ENCODE measurements at regions not wholly inside any gene's neighbourhood (a gene's known extent, or its start where the extent isn't known, plus 50 kb on each side); places are given as distances from the start of the nearest gene placed in this dataset.
"Not testable (repeated sequence)": the region's sequence is repeated elsewhere in the genome, so short reads cannot be mapped to it uniquely, and the experiment has no call there.

DNA sequence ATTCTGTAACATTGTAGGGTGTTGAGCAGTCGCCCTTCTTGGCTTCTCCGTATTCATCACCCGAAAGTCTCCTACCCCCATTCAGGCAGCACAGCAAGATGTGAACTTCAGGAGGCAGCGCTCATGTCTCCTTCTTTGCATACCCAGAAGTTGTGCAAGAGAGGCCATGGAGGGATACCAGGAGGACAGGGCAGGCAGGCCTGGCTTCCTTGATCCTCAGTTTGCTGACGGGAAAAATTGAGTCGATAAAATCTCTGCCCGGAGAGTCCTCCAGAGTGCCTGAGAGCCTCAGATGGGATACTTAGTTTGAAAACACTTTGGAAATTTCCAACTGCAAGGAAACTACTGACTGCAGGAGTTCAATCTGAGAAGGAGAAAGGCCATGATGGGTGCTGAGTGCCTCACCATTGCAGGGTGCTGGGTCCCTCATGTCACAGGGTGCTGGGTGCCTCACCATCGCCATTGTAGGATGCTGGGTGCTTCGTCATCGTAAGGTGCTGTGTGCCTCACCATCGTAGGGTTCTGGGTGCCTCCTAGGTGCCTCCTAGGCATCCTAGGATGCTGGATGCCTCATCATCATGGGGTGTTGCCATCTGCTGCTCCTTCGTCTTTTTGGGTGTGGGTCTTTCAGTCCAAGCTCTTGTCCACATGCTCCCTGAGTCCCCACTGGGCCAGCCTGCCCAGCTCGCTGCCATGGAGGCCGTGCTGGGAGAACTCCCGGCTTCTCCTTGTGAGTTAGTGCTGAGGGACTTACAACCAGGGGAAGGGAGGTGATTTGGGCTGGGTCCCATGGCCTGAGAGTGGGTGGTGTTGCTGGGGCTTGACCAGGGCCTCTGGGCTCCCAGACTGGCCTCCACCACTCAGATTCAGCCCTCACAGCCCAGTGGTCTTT, 162.4 kb downstream of the DDX1 start:
- DNase-seq = no peak

DNA sequence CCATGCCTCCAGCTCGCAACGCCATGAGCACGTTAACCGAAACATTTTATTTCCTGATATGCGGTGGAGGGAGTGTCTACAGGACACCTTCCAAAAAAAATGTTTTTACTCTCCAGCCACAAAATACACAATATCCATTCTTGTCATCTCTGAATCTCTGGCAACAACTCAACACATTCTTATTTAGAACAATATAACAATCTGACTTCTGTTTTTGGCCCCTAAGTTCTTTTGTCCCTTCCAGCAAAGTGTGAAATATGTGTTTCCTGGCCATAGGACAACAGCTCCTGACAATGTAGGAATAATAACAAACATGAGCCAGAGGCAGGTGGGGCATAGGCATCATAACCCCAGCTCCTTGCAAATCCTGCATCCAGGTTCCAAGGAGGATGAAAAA, 163.0 kb downstream of the DDX1 start:
- no peak for DNase-seq

DNA sequence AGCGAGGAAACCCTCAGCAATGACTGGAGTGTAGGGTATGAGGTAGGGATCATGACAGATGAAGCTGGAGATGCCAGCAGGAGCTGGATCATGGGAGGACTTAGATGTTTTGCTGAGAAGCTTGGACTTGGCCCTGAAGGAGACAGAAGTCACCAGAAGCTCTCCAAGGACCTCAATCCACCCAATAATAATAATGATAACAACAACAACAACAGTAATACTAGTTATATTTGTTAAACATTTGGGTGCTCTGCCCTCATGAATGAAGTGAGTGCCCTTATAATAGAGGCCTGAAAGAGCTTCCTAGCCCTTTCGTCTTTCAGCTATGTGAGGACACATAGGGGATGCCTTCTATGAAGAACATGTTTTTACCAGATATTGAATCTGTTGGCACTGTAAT, 163.9 kb downstream of the DDX1 start:
- no peak for DNase-seq

DNA sequence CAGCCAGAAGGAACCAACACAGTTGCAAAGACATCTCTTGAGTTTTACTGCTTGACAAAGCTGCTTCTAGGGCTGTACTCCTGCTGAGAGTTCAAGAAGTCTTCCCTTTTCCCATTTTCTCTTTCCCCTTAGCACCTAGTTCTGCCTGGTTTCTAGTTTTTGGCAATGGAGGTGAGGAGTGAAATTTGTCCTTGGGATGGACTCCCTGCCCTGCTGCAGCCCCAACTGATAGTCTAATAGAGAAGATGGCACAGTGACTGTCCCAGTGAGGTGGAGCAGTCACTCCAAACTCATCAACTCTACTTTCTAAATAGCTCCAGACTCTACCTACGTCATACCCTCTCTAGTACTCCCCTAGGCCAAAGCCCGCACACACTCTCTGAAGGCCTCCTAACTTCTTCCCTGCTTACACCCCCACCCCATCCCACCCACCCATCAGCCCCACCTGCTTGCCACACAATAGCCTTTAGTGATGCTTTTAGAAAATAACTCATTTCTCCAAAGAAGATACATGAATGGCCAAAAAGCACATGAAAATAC, 164.4 kb downstream of the DDX1 start:
- DNase-seq = no peak

DNA sequence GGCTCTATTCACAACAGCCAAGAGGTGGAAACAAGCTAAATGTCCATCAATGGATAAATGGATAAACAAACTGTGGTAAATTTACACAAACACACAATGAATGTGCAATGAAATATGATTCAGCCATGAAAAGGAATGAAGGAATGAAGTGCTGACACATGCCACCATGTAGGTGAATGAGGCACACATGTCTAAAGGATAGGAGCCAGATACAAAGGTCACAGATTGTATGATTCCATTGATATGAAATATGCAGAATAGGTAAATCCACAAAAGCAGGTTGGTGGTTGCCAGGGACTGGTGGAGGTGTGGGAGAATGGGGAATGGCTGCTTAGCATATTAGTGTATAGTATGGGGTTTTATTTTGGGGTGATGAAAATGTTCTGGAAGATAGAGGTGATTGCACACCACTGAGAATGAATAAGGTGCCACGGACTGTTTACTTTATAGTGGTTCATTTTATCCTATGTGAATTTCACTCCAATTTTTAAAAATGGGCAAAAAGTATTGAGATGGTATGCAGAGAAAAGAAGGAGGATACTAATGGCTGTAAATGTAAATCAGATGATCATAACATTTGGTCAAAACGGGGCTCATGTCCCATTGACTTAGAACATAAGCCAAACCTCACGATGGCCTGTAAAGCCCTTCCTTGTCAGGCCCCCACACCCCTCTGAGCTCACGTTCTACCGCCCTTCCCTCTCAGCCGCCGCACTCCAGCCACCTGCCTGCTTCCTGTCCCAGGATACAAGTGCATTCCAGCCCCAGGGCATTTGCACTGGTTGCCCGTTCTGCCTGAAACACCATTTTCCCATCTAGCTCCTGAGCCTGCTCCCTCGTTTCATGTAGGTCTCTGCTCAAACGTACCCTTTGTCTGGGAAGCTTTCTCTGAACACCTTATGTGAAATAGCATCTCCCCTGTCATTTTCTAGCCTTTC, 165.5 kb downstream of the DDX1 start:
- DNase-seq = no peak

DNA sequence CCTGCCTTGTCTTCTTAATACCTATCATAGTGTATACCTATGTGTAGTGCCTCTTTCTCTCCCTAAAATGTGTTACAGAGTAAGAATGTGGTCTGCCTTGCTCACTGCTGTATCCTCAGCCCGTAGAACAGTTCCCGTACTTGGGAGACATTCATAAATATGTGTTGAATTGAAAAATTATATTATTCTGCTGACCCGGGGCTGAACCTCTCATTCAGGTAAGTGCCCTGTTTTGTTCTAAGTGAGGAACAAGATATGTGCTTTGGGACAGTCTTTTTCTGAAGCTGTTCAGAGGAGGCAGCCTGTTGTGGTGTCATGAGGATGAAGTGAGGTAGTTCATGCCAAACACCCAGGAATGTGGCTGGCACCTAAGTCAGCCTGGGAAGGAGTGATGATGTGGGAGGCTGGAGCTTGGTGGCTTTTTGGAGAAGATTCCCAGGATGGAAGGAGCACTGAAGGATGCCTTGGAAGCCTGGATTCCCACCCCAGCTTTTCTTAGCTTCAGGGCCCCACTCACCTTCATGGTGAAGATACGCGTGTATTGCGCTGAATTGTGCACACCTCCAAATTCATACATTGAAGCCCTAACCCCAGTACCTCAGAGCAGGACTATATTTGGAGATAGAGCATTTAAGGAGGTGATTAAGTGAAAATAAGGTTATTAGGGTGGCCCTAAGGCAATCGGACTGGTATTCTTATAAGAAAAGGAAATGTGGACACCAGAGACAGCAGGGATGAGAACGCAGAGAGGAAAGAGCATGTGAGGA, 166.3 kb downstream of the DDX1 start:
- no peak for DNase-seq

DNA sequence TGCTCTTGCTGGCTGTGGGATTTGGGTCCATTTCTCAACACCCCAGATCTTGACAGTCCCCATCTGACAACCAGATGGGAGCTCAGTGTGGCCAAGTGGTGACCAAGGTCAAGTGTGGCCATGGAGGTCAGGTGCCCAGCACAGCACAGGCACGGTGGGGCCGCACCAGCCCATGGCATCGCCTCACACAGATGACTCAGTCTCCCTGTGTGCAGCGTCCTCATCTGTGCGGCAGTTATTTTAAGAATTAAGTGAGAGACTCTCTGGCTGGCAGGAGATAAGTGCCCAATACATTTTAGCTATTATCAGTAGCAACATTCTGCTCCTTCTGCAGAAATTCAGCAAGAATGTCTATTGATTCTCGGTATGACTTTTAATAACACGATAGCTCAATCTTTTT, 167.2 kb downstream of the DDX1 start:
- DNase-seq = no peak

DNA sequence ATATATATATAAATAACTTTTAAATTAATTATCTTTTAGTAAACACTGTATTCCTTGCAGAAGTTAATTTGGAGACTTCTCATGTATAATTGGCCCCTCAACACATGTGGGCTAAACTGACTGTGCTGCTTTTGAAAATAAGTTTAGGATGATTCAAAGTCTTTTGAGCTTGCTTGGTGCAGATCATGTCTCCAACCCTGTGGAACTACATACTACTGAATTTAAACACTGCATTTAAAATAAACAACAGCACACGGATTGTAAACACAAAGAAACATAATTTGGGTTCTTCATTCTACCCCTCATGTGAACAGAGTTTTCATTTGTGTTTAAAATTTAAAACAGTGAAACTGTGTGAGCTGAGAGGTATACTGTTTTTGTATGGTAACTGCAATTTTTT, 167.7 kb downstream of the DDX1 start:
- no peak for DNase-seq

DNA sequence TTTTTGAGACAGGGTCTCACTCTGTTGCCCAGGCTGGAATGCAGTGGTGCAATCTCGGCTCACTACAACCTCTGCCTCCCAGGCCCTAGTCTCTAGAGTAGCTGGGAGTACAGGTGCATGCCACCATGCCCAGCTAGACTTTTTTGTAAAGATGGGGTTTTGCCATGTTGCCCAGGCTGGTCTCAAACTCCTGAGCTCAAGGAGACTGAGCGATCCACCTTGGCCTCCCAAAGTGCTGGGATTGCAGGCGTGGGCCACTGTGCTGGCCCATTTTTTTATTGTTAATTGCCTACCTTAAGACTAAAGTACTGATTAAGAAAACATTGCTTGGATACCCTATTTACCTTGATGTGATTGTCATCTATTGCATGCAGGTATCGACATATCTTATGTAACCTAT, 168.1 kb downstream of the DDX1 start:
- not testable (repeated sequence) for DNase-seq

DNA sequence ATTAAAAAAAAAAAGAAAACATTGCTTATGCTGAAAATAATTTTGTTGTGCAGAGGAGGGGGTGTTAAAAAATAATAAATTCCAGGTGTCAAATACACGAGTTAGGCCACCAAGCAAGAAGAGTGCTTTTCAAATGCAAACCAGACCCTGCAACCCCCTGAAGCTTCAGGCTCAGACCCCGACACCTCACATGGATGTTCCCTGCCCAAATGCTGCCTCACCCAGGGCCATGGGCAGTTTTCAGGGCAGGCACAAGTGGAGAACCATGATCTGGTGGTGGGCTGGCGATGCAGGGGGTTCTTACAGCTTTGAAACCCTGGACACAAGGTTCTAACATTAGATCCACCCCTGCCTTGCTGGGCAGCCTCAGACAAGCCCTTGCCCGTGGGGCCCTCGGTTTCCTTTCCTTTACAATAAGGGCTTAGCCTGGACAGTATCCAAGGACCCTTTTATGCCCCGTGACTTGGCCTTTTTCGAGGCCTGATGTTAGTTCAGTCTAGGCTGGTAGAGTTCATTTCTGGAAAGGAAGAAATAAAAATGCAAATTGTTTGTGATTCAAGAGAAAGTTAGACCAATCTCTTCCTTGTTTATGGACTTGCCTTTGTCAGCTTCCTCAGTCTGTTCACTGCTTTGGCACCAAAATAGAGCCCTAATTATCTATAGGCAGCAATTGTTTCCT, 168.7 kb downstream of the DDX1 start:
- no peak for DNase-seq

DNA sequence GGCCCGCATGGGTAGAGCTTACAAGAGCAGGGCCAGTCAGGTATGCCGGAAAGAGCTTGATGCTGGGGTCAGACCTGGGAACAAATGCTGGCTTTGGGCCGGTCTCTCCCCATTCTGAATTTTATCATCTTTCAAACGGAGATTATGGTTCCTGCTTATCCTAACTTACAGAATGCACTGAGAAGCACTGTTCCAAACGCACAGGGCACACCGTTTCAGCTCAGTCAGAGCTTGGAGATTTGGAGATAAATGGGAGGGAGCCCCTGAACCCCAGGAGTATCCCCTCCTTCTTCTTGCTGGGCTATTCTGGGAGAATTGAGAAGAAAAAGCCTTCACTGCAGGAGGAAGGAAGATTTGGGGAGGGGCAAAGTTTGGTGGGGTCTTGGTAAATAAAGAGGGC, 169.4 kb downstream of the DDX1 start:
- DNase-seq = no peak

DNA sequence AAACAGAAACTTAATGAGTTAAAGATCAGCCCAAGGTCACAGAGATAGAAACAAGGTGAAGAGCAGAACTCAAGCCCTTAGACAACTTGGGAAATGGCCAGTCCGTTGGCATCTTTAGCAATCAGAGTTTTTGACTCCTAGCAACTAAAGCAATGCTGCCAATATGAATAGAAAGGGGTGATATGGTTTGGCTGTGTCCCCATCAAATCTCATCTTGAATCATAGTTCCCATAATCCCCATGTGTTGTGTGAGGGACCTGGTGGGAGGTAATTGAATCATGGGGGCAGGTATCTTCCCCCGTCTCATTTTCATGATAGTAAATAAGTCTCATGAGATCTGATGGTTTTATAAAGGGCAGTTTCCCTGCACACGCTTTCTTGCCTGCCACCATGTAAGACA, 170.2 kb downstream of the DDX1 start:
- no peak for DNase-seq

DNA sequence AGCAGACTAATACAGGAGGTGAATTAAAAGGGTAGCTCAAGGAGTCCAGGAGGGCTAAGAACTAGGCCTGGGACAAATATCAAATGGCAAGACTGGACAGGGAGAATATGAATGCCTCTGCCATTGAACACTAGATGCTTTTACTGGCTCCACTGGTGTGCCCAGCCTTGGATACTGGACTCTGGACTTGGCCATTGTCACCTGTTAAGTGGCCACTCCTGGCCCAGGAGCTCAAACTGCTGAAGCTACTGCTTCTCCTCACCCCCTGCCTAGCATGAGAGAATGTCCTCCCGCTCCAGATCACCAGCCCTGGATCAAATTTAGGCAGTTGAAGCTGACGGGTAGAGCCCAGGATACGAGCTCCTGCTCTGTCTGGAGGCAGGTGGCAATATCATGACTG, 170.8 kb downstream of the DDX1 start:
- DNase-seq = no peak

DNA sequence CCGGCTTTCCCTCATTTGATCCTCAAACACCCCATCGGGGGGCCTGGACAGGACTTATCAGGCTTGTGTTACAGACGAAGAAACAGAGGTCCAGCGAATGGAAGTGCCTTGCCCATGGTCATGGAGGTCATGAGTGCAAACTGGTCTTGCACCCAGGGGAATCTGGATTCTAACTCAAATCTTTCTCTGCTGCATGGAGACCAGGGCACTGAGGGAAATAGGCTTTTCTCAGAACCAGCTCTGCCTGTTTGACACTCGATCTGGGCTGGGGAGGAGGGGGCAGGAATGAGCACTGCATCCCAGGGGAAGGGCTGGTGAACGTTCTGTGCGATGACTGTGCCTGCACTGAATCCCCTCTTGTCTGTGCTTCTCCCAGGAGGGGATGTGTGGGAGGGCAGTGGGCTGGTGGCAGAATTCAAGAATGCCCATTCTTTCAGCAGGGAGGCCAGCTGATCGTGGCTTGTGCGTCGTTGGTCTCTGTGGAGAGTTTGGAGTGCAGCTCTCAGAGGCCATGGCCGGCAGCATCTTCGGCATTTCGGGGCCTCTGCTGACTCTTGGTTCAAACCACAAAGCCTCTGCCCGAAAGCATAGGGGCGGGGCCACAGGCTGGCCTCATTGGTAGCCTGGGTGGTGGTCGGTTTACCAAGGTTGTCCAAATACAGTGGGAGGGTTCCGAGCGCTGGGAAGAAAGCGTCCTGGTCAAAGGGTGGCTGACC, 171.6 kb downstream of the DDX1 start:
- no peak for DNase-seq

DNA sequence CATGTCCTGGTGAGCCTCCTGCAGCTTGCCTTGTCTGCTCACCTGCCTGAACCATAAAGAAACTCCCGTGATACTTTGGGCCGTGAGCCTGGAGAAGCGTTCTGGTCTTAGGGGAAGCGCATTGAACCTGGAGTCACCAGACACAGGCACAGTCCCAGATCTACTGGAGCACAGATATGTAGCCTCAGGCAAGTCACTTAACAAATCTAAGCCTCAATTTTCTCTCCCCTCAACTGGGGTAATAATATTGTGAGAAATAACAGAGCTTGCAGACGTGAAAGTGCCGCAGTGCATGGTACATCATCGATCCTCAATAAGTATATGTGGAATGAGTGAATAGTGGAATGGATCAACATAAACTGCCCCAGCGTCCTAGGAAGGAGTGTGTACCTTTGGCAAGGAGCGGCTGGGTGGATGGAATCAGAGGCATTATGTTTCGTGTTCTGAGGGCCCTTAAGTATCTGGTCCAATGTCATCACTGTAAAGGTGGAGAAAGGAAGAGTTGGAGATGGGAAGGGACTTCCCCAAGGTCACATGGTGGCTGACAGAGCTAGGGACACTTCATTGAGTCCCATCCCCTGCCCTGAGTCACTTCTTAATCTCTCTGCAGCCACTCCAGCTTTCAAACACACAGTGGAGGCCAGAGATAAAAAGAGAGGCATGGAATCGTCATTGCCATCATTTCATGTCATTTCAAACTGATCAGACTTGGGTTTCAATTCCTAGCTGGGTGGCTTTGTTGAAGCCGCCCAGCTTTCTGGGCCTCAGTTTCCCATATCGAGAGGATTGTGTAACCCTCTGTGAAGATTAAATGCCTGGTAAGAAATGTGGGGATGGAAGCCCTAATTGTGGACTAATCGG, 172.4 kb downstream of the DDX1 start:
- no peak for DNase-seq

DNA sequence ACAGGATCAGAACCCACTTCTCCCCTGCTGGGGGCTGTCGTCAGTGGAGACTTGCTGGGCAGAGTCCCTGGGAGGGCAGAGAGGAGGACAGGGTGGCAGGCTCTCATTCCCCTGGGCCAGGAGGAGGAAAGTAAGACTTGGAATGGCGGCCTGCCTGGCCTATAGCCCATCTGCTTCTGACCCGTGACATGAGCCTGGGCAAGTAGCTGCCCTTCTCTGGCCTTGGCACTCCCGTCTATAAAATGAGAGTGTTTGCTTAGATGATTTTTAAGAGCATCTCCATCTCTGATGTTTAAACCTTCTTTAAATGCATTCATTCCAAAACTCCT, 173.0 kb downstream of the DDX1 start:
- no peak for DNase-seq

DNA sequence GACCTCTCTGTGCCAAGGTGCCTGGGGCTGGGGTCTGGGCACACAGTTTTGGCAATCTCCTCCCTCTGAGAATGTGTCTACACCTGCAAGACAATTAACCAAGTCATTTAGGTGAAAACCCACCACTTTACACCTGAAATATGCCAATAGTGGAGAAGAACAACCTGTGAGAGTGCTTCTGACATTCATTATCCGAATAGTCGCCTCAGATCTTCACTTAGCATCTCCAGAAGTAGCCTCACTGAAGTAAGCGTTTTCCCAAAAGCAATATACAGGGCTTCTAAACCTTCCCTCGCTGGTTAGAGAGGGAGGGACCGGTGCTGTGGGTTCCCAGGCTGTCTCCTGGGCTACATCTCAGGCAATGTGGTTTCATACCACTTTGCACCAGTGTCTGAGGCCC, 173.5 kb downstream of the DDX1 start:
- DNase-seq = no peak

DNA sequence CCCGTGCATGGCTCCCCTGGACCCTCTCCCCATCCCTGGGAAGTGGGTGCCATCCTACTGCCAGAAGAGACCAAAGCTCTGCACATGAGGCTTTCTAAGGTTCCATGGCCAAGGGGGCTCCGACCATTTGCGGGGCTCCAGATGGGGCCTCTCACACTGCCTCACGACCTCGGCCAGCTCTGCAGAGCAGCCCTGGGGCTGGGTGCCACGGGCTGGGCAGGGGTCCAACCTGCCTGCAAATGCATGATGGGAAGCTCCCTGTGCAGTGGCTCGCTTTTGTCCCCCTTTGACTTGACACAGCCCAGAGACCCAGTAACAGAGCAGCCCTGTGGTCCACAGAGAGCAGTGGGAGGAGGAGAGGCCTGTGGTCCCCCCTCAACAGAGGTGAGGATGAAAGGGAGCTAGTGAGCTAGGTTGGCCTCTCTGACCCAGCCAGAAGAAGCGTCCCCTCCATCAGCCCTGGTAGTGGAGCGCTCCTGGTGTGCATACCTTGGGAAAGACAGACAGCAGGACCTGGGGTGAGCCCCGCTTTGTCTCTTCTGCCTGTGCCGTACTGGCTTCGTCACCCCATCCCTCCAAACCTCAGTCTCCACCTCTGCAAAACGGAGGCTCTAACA, 174.1 kb downstream of the DDX1 start:
- no peak for DNase-seq

DNA sequence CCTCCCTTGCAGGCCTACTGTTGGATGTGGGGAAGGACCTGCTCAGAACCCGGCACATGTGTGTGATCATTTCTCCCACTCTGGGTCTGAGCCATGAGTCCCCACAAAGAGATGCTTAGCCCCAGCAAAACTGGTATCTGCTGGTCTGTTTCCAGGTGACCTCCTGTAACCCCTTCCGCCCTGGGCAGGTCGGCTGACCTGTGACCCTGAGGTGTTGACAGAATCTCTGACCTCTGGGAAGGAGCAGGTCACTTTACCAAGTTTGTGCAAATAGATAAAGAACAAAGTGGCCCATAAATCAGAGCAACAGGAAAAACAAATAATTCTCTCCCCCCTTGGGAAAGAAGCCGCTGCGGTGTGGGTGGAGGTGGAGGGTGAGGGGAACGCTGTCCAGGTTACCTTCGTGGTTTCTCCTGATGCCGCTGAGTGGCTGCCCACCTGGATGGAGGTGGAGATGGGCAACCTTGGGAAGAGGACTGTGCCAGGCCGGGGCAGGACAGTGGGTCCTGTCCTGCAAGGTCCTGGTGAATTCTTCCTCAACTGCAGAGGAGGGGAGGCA, 174.0 kb upstream of the MYCN start:
- DNase-seq = no peak
